ENCODE measurements at regions not wholly inside any gene's neighbourhood (a gene's known extent, or its start where the extent isn't known, plus 50 kb on each side); places are given as distances from the start of the nearest gene placed in this dataset.

GRCh38 chr18:78495550-78495949, 484.1 kb upstream of the SALL3 start:
- TF ChIP-seq CTCF (IDR thresholded peaks at IDR 0.05) (no peak), POLR2A (IDR thresholded peaks at IDR 0.05) (no peak)
